GM12874 (cell line): ENCODE measurements at regions not wholly inside any gene's neighbourhood (a gene's known extent, or its start where the extent isn't known, plus 50 kb on each side); places are given as distances from the start of the nearest gene placed in this dataset.

Experiments used
- TF ChIP-seq, protein P1 (sequence below): IDR thresholded peaks from 2 replicates; pipeline ENCODE4 v1.5.1; 2011; ENCODE audit warnings: low read depth, mild to moderate bottlenecking, control low read depth, low read length, moderate library complexity; ENCODE audit not compliant: insufficient read depth

GRCh38 chr4:1519787-1520661, 113.8 kb upstream of the NKX1-1 start:
- TF ChIP-seq, protein P1, sequence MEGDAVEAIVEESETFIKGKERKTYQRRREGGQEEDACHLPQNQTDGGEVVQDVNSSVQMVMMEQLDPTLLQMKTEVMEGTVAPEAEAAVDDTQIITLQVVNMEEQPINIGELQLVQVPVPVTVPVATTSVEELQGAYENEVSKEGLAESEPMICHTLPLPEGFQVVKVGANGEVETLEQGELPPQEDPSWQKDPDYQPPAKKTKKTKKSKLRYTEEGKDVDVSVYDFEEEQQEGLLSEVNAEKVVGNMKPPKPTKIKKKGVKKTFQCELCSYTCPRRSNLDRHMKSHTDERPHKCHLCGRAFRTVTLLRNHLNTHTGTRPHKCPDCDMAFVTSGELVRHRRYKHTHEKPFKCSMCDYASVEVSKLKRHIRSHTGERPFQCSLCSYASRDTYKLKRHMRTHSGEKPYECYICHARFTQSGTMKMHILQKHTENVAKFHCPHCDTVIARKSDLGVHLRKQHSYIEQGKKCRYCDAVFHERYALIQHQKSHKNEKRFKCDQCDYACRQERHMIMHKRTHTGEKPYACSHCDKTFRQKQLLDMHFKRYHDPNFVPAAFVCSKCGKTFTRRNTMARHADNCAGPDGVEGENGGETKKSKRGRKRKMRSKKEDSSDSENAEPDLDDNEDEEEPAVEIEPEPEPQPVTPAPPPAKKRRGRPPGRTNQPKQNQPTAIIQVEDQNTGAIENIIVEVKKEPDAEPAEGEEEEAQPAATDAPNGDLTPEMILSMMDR, result no peak

DNA sequence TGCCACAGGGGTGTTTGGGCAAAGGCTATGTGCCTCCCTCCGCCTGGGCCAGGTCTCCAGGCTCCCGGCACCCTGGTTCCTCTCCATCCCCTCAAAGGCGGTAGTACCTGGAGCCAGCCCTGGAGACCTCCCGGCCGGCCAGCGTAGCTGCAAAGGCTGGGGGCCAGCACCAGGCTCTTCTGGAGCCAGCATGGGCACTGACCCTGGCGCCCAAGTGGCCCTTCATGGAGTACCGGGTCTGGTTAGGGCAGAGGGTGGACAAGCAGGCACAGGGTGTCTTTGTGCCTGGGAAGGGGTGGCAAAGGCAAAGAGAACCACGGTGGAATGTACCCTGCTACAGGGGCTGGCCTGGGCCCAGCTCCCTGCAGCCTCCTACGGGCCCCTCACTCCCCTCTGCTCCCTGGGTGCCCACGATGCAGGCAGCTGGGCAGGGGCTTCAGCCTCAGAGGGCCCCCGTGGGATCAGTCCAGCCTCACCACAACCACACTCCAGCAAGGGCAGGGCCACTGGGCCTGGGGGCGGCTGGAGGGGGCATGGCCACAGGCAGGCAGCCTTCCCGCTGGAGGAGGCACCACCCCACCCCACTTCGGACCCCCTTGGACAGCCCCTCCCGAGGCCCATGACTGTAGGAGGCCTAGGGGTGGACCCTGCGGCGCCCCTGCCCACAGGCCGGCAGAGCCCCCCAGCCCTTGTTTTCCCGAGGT, 112.9 kb upstream of the NKX1-1 start:
- TF ChIP-seq, protein P1, result no peak

DNA sequence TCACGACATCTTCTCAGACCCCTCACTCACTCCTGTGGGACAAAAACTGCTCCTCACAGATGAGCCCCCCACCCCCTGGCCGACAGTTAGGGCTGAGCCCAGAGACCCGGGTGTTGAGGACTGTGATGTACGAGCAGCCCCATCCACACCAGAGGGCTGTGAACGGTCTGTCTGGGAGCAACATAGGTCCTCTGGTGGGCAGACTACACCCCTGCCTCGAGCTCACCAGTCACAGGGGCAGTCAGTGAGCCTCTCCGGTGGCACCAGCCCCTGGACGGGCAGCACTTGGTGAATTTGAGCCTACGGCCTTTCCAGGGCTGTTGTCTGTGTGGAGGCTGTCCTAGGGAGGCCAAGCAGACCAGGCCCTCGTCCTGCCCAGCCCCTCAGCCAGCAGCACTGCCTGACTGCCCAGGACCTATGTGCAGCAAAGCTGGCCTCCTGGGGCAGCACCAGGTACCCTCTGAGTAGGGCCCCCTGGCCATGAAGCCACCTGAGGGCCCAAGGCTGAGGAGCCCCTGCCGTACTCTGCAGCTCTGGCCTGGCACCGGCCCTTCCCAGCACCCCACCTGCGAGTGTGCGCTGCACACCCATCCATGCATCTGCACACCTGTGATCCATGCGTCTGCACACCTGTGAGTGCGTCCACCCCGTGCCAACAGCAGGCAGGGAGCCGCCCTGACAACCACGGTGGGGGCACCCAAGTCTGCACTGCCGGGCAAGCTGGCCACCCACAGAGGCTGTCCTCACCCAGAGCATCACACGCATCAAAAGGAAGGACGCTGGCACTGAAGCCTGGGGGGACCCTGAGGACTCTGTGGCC, 111.6 kb upstream of the NKX1-1 start:
- TF ChIP-seq, protein P1, result no peak

DNA sequence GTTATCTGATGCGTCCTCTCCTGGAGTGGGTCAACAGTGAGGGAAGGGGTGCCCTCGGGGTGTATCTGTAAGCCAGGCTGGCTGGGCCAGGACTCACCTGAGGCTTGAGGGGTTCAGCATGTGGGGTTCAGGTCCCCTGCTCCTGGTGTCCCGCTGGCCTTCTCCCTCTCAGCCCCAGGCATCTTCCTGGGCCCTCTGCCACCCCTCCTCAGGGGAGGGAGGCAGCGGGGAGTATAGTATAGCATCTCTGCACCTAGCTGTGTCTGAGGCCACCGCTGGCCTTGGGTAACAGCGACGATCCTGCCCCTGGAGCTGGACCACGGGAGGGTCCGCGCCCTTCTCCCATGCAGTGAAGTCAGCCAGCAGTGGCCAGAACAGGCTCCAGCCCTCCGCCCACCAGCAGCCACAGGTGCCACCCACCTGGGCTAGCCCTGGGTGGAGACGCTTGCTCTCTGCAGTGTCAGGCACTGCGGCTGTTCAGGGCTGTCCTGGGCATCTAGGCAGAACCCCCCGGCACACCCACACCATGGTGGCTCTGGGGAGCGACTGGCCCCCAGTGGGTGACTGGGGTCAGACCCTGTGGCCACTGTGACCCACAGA, 110.7 kb upstream of the NKX1-1 start:
- TF ChIP-seq, protein P1, result no peak

GRCh38 chr4:1516261-1516660, 110.0 kb upstream of the NKX1-1 start:
- TF ChIP-seq, protein P1, result no peak

GRCh38 chr4:1515763-1516162, 109.5 kb upstream of the NKX1-1 start:
- TF ChIP-seq, protein P1, result no peak

DNA sequence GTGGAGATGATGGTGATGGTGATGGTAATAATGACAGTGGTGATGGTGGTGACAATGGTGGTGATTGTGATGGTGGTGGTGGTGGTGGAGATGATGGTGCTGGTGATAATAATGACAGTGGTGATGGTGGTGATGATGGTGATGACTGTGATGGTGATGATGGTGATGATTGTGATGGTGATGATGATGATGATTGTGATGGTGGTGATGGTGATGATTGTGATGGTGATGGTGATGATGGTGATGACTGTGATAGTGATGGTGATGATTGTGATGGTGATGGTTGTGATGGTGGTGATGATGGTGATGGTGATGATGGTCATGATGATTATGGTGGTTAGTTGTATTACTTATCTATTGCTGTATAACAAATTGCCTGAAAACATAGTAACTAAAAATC, 108.9 kb upstream of the NKX1-1 start:
- TF ChIP-seq, protein P1, result no peak
